ENCODE measurements at regions not wholly inside any gene's neighbourhood (a gene's known extent, or its start where the extent isn't known, plus 50 kb on each side); places are given as distances from the start of the nearest gene placed in this dataset.

DNA sequence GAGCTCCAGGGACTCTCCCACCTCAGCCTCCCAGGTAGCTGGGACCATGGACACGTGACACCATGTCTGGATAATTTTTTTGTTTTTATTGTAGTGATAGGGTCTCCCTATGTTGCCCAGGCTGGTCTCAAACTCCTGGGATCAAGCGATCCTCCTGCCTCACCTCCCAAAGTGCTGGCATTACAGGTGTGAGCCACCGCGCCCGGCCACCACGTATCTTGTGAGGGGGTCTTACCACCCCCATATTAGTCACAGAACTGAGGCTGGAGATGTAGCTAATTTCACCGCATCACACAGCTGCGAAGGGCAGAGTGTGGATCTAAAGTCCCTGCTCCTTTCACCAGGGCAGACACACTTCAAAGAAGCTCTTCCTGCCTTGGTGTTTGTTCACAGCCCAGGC lies 211.8 kb upstream of the SOX1 start:
- TF ChIP-seq, protein P1, sequence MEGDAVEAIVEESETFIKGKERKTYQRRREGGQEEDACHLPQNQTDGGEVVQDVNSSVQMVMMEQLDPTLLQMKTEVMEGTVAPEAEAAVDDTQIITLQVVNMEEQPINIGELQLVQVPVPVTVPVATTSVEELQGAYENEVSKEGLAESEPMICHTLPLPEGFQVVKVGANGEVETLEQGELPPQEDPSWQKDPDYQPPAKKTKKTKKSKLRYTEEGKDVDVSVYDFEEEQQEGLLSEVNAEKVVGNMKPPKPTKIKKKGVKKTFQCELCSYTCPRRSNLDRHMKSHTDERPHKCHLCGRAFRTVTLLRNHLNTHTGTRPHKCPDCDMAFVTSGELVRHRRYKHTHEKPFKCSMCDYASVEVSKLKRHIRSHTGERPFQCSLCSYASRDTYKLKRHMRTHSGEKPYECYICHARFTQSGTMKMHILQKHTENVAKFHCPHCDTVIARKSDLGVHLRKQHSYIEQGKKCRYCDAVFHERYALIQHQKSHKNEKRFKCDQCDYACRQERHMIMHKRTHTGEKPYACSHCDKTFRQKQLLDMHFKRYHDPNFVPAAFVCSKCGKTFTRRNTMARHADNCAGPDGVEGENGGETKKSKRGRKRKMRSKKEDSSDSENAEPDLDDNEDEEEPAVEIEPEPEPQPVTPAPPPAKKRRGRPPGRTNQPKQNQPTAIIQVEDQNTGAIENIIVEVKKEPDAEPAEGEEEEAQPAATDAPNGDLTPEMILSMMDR (IDR thresholded peaks at IDR 0.05): no peak
- no peak for TF ChIP-seq POLR2A (IDR thresholded peaks at IDR 0.05)
- WGBS, 2 donors: 91 to 93% methylated on average over 8 of the region's 8 CpGs
- H3K27ac ChIP-seq: no peak overlapping the region
- no peaks in the 10 kb centered on the region for H3K27me3 ChIP-seq
- no peak for DNase-seq
- intact Hi-C loops (cut with DNase I): no loop called here
- peaks cover 0 to 4% of the 10 kb centered on the region in 2 donors for H3K4me1 ChIP-seq
- no peaks in the 10 kb centered on the region for H3K36me3 ChIP-seq
- H3K9me3 ChIP-seq: no peaks in the 10 kb centered on the region
- no peak overlapping the region for H3K4me3 ChIP-seq (replicated peaks in 1 of 3)

DNA sequence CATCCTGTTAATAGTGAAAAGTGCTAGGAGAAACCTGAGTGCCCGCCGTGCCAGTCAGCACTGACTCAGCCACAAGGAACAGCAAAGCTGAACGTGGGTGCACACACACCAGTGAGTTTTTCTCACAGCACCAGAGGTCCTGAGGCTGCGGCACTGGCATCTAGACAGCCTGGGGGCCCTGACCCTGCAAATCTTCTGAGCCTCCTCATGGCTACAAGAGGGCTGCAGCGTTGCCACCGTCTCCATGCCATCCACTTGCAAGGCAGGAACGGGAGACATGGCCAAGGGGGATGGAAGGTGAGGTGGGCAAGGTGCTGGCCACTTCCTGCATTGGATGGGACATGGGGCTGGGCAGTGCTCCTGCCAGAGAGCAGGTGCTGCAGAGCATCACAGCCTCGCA lies 211.2 kb upstream of the SOX1 start:
- no peaks in the 10 kb centered on the region for H3K36me3 ChIP-seq
- no peak for DNase-seq
- intact Hi-C loops (cut with DNase I): no loop called here
- TF ChIP-seq, protein P1 (IDR thresholded peaks at IDR 0.05): no peak
- TF ChIP-seq POLR2A (IDR thresholded peaks at IDR 0.05): no peak
- H3K4me3 ChIP-seq (replicated peaks in 1 of 3): no peak overlapping the region
- WGBS, 2 donors: 82 to 85% methylated on average over 8 of the region's 8 CpGs
- H3K27ac ChIP-seq: no peak overlapping the region
- peaks cover 0 to 4% of the 10 kb centered on the region in 2 donors for H3K4me1 ChIP-seq
- H3K9me3 ChIP-seq: no peaks in the 10 kb centered on the region
- no peaks in the 10 kb centered on the region for H3K27me3 ChIP-seq

DNA sequence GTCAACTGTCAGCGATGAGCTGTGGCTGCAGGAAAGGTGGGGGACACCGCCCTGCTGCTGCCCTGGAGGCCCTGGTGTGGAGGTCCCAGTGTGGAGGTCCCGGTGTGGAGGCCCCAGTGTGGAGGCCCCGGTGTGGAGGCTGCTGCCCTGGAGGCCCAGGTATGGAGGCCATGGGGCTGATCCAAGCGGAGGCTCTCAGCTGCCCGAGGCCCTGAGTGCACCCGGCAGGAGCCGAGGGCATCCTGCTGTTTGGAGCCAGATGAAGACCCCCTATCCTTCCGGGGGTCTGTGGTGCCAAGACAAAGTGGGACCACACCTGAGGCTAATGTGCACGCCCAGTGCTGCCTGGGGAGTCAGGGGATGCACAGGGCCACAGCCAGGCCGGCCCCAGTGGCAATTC lies 210.4 kb upstream of the SOX1 start:
- Histone ChIP-seq H3K27me3 (no peaks in the 10 kb centered on the region), H3K4me1 (peaks cover 0 to 4% of the 10 kb centered on the region in 2 donors), H3K27ac (no peak overlapping the region), H3K36me3 (no peaks in the 10 kb centered on the region), H3K9me3 (no peaks in the 10 kb centered on the region), H3K4me3 (replicated peaks in 1 of 3) (no peak overlapping the region)
- no peak for TF ChIP-seq POLR2A (IDR thresholded peaks at IDR 0.05)
- TF ChIP-seq, protein P1 (IDR thresholded peaks at IDR 0.05): no peak
- DNase-seq: no peak
- WGBS, 2 donors: 86 to 87% methylated on average over 3 to 4 of the region's 11 CpGs
- intact Hi-C loops (cut with DNase I): no loop called here

DNA sequence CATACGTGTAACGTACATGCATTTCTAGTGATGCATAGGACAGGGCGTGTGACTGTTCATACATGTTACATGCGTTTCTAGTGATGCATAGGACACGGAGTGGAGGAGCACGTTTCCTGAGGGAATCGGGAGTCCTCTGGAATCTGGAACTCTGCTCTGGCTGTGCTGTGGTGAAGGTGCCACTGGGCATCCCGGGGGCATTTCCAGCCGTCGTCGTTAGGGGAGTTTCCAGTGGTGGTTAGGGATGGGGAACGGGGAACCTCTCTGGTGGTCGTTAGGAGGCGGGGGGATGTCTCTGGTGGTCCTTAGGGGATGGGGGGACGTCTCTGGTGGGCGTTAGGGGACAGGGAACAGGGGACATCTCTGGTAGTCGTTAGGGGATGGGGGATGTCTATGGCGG lies 209.6 kb upstream of the SOX1 start:
- Histone ChIP-seq H3K9me3 (no peaks in the 10 kb centered on the region), H3K4me3 (replicated peaks in 1 of 3) (no peak overlapping the region), H3K27ac (no peak overlapping the region), H3K4me1 (peaks cover 0 to 4% of the 10 kb centered on the region in 2 donors), H3K27me3 (no peaks in the 10 kb centered on the region), H3K36me3 (no peaks in the 10 kb centered on the region)
- 78 to 85% methylated on average over 18 of the region's 18 CpGs for WGBS, 2 donors
- DNase-seq: no peak
- TF ChIP-seq POLR2A (IDR thresholded peaks at IDR 0.05): no peak
- TF ChIP-seq, protein P1 (IDR thresholded peaks at IDR 0.05): no peak
- intact Hi-C loops (cut with DNase I): no loop called here

DNA sequence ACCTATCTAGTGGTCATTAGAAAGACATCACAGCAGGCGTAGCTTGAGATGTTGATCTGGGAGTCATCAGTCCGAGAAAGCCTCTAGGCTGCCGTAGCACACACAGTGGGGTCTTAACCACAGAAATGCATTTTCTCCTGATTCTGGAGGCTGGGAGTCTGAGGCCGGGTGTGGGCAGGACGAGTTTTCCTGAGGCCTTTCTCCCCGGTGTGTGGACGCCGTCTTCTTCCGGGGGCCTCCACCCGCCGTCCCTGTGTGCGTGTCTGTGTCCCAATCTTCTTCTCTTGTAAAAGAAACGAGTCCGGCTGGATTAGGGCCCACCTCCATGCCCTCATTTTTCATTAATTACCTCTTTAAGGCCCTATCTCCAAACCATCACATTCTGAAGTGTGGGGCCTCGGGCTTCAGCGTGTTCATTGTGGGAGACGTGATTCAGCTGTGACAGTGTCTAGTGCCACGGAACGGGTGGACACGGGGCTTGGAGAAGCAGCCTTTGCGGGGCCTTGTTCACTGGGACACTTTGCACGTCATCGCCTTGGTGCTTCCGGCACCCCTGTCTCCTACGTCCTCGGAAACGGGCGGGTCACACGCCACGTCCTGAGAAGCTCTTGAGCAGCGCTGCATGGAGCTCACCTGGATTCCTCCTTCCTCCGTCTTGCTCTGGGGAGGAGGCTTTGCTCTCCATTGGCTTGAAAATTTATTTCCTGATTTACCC lies 208.9 kb upstream of the SOX1 start:
- H3K9me3 ChIP-seq: no peaks in the 10 kb centered on the region
- intact Hi-C loops (cut with DNase I): no loop called here
- H3K4me1 ChIP-seq: peaks cover 0 to 4% of the 10 kb centered on the region in 2 donors
- TF ChIP-seq POLR2A (IDR thresholded peaks at IDR 0.05): no peak
- TF ChIP-seq, protein P1 (IDR thresholded peaks at IDR 0.05): no peak
- no peak overlapping the region for H3K4me3 ChIP-seq (replicated peaks in 1 of 3)
- 82 to 87% methylated on average over 31 to 32 of the region's 32 CpGs for WGBS, 2 donors
- DNase-seq: no peak
- no peaks in the 10 kb centered on the region for H3K27me3 ChIP-seq
- no peaks in the 10 kb centered on the region for H3K36me3 ChIP-seq
- H3K27ac ChIP-seq: no peak overlapping the region

Data from thyroid gland (tissue), 4 donors.